Hematopoietic multipotent progenitor cell treated with erythropoietin and hydrocortisone succinate and interleukin-3 and kit ligand, for 4 days (in vitro differentiated cells): ENCODE measurements at regions not wholly inside any gene's neighbourhood (a gene's known extent, or its start where the extent isn't known, plus 50 kb on each side); places are given as distances from the start of the nearest gene placed in this dataset.
A peak's percentile ranks its signal among the peaks of the same experiment; 100 is the strongest.
"Not testable (repeated sequence)": the region's sequence is repeated elsewhere in the genome, so short reads cannot be mapped to it uniquely, and the experiment has no call there.

ENCODE experiments used
- DNase-seq: peaks from one replicate; pipeline ENCODE4 v3.0.0-alpha.2; 2015

DNA sequence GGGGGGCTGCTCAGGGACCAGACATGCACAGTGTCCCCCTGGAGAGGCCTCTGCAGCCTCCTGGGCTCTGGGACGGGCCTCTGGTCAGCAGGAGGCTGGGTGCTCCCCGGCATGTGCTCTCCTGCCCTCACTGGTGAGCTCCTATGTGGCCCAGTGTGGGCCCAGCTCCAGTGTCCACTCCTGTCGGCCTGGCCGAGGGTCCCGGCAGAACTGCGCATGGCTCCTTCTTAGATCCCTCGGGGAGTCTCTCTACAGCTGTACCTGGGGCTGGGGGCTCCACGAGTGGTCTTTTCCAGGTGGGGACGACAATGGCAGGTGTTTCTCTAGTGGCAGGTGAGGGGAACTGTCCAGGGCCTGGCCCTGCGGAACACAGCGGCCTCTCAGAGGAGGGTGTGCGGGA is 367.3 kb downstream of the TMEM121 start:
- DNase-seq: not testable (repeated sequence)

DNA sequence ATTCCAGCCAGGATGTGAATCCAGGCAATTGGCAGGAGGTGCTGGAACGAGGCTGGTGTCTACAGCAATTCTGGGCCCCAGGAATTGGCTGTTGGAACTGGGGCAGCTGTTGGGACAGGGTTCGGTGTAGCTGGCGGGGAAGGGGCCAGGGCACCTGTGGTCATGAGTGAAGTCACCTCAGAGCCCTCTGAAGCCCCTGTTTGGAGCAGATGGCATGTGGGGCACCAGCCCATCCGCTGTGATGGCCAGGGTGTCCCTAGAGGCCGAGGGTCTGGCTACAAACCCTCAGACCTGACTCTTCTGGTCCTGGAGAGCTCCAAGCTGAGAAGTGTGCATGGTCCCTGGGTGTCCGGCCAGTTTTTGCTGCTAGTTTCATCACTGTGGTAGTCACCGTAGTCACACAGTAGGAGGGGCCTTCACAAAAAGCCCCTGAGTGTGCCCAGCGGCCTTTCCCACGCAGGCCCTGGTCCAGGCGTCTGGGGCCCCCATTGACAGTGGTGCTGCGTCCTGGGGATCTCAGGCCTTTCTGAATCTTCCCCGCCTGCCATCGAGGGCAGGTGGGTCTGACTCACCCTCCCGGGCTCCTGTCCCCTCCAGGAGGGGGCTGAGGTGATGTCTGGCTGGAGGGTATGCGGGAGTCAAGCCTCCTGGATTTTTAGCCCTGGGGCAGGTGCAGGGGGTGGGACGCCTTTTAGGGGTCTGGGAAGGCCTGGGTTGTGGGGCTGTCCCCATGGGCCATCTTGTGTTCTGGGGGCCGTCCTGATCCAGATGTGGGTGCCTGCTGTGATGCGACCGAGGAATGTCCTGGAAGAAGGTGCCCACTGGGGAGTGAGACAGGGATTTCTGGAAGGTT is 368.0 kb downstream of the TMEM121 start:
- DNase-seq: no peak

DNA sequence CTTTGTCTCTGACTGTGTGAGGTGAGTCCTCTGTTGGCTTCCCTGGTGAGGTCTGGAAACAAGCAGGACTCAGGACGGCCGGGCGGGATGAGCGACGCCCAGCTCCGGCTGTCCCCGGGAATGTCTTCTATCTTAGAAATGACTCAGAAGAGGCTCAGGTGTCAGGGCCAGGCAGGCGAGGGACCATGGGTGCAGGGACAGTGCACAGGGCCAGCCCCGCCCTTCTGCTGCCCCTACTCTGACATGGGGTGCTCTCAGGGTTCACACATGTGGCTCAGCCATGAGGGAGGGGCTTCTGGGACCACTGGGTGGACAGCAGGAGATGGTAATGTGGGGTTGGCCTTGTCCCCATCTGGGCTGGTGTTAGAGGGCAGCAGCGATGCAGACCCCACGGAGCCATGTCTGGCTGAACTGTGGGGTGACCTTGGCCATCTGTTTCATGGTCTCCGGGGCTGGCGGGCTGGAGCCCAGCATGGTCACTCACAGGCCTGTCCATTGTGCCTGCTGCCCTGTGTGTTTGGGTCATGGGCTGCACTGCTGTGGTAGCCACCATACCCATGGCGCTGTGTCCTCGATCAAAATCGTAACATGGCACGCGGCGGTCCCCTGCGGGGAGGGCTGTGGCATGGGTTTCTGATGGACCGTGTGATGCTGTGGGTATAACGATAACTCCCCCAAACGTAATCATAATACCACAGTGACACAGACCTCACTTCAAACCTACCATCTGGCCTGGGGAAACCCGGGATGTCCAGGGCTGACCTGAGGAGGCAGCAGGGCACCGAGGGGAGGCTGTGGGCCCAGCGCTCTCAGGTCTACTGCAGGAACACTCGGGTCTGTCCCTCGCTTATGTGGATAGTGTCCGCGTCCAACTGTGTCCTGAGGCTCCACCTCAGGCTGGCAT is 368.8 kb downstream of the TMEM121 start:
- no peak for DNase-seq

DNA sequence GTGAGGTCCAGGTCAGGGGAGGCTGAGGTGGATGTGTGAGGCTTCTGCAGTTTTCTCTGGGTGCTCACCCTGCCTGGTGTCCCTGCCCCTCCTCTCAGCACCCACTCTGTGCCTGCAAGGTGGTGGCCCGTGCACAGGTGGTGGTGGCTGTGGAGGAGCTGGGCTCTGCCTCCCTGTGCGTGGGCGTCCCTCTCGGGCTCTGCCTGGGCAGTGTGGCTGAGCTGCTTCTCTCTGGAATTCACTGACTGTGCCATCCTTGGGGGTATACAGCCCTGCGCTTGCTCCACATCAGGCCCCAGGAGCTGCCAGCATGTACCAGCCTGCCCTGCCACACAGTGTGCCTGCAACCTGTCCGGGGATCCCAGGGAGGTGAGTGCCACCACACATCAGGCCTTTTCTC is 369.8 kb downstream of the TMEM121 start:
- not testable (repeated sequence) for DNase-seq

DNA sequence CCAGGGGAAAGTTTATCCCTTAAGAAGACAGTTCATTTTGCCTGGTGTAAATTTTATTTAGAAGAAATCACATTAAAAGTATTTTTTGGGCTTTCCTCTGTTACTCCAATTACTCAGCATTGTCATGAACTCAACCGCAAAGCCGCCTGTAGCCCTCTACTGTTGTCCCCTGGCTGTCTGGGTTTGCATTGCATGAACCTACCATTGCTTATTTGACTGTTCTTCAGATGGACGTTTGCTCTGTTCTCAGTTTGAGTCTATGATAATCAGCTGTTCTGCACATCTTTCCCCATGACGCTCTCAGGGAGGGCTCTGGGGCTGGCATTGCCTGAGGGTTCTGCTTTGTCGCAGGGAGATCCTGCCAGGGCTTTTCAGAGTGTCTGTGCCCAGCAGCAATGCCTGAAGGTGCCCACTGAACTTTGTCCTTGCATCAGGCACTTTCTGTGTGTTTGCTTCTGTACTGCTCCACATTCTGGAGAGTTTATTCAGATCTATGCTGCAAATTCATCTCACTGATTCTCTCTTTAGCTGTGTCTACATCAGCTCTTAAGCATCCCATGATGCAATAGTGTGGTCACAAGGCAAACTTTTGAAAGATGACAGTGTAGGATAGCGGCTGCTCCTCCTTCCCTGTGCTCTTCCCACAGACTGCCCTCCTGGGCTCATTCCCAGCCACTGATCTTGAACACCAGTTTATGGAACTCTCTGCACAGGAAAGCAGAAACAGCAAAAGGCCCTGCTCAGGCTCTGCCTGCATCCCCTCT is 370.8 kb downstream of the TMEM121 start:
- peak; percentile 81 for DNase-seq

DNA sequence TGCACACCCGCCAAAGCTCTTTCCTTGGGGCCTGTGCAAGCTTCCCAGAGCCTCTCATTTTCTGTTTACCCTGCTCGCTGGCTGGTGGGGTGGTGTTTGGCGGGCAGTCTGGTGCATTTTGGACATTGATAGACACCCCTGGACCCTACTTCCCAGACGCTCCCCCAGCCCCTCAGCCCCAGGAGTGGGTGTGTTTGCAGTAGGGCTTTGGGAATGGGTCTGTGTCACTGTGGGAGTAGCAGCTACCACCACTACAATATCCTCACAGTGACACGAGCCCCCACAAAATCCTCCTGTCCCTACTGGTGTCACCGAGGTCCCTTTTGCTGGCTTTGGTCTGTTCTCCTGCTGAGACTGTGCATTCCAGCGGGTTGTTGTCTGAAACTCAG is 371.3 kb downstream of the TMEM121 start:
- DNase-seq: no peak

DNA sequence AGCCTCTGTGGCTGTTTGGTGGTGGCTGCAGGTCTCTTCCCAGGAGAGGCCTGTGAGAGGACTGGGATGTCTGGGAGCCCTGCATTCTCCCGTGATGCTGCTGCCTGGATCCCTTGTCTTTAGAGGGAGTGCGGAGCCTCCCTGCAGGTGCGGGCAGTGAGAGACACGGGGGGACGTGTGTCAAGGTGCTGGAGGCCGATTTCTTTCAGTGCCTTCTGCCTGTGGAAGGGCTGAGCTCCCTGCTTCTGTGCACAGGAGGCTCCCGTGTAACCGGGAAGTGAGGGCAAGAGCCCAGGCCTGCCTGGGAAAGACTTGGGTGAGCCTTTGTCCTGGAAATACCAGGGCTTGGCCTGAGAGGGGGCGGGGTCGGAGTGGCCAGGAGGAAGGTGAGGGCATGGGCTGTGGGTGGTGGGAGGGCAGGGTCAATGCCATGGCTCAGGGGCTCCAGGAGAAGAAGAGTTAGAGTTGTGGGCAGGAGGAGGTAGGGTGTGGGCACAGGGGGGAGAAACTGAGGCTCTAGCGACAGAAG is 372.2 kb downstream of the TMEM121 start:
- no peak for DNase-seq

DNA sequence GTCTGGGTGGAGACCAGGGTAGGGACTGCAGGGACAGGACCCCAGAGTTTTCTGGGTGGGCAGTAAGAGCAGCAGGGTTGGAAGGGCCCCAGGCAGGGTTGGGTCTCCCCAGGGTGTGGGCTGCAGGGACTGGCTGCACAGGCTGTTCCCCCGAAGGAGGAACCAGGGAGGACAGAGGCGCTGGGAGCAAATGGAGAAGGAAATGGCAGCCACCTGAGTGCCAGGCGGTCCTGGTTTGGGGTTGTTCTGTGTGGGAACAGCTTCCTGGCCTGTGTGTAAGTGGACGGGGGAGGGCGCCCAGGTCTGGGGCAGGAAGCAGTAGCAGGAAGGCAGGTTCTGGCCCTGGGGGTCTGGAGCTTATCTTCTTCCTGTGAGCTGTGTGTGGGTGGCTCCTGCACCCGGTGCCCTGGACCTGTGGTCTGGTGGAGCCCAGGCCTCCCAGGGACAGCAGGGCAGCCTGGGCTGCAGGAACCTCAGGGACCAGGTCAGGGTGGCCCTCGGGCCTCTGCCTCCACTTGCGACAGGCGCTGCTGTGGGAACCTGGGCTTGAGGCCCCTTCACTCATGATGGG is 372.8 kb downstream of the TMEM121 start:
- peak; percentile 90 for DNase-seq

DNA sequence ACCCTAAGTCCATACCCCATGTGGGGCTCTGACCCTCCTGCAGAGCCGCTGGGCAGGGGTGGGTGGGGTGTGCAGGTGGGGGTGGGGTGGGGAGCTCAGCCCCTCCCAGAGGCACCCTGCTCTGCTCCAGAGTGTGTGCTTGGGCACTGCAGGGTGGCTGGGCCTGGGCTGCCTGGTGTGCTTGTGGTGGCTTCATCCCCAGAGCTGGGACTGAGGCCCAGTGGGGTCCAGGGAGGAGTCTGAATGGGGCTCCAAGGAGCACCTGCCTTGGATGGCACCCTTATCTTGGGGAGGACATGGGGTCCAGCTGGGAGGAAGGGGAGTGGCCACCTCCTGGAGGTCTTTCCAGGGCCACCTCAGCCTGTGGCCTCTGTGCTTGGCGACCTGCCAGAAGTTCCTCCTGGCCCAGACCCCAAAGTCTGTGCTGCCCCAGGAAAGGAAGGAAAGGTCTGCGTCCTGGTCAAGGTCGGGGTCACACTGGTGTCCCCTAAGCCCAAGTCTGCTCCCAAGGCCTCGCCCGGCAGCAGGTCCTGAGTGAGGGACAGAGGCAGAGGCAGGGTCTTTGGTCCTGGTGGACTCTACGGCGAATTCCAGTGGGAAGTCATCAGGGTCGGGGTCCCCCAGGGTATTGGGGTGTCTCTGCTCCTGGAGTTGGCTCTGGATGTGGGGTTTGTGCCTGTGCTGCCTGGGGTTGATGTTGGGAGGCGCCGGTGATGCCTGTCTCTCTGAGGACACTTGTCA is 373.4 kb downstream of the TMEM121 start:
- peak; percentile 47 for DNase-seq

DNA sequence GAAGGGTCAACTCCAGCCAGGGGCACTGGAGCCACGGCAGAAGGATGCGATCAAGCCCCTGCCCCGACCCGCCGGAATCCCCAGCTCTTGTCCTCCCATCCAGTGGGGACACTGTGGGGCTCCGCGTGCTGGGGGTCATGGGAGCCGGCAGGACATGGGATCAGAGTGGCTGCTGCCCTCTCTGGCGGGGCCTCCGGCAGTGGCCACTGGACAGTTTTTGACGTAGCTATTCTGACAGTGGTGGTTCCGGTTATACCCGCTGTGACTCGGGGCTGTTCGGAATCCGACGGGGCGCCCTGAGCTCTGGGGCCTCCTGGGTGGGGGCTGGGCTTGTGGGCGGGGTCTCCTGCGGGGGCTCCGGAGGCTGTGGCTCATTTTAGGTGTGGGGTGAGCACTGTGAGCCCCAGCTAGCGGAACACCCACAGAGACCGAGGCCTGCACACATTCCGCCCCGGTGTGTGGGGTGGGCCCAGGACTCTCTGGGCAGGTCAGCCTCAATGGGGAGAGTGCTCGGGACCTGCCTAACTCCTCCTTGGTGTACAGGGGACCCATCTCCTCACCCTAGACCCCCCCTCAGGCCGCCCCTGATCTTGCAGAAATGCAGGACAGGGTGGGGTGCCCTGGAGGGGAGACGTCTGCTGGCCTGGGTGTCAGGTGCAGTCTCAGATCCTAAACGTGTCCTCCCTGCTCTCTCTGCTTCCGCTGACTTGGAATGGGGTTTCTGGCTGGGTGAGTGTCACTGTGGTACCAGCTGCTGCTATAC is 374.2 kb downstream of the TMEM121 start:
- DNase-seq: no peak

DNA sequence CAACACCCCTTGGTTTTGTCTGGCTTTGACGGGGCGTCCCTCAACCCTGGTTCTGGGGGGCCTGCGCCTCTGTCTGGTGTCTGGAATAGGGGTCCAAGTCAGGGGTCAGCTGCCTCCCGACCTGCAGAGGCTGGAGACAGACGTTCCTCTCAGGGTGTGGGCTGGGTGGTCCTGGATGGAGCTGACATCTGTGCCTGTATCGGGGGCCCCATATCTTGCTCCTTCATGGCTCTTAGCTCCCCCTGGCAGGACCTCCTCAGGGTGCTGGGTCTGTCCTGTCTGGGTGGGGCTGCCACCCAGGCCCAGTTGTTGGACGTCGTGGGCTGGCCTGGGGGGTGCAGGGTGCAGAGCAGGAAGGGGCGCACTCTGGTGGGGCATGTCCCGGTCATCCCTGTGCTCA is 374.8 kb downstream of the TMEM121 start:
- DNase-seq: no peak

DNA sequence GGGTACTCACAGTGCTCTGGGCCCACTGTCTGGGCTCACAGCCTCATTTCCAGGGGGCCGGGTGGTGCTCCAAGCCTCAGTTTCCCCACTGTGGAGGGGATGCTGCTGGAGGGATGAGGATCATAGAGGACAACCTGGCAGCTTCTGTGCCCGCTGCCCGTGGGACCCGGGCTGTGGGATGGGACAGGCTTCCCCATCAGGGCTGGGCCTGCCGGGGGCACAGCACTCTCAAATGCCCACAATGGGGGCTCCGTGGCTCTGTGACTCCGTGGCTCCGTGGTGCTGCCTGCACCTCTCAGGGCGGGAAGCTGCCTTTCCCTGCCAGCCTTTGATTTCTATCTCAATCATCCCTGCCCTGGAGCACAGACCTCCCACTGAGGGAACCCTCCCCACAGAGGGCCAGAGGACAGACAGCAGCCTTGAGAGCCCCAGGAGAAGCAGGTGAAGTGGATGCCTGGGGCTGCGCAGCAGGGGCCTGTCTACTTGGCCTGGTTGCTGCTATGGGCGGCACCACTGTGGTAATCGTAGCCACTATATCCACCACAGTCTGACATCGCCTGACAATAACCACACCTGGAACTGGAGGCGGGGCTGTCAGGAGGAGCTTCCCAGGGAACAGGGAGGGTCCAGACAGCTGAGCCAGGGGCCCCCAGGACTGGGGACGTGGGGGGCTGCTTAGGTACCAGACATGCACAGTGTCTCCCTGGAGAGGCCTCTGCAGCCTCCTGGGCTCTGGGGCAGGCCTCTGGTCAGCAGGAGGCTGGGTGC is 375.9 kb downstream of the TMEM121 start:
- DNase-seq: no peak

DNA sequence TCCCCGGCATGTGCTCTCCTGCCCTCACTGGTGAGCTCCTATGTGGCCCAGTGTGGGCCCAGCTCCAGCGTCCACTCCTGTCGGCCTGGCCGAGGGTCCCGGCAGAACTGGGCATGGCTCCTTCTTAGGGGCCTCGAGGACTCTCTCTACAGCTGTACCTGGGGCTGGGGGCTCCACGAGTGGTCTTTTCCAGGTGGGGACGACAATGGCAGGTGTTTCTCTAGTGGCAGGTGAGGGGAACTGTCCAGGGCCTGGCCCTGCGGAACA is 376.4 kb downstream of the TMEM121 start:
- not testable (repeated sequence) for DNase-seq

DNA sequence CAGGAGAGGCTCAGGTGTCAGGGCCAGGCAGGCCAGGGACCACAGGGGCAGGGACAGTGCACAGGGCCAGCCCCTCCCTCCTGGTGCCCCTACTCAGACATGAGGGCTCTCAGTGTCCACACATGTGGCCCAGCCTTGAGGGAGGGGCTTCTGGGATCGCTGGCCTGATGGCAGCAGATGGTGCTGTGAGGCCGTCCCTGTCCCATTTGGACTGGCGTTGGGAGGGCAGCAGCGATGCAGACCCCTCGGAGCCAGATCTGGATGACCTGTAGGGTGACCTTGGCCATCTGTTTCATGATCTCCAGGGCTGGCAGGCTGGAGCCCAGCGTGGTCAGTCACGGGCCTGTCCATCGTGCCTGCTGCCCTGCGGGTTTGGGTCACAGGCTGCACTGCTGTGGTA is 377.6 kb downstream of the TMEM121 start:
- DNase-seq: no peak

DNA sequence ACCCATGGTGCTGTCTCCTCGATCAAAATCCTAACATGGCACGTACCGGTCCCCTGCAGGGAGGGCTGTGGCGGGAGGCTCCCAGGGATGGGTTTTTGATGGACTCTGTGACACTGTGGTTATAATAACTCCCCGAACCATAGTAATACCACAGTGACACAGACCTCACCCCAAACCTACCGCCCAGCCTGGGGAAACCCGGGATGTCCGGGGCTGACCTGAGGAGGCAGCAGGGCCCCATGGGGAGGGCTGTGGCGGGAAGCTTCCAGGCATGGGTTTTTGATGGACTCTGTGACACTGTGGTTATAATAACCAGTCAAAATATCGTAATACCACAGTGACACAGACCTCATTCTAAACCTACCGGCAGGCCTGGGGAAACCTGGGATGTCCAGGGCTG is 378.0 kb downstream of the TMEM121 start:
- DNase-seq: no peak

DNA sequence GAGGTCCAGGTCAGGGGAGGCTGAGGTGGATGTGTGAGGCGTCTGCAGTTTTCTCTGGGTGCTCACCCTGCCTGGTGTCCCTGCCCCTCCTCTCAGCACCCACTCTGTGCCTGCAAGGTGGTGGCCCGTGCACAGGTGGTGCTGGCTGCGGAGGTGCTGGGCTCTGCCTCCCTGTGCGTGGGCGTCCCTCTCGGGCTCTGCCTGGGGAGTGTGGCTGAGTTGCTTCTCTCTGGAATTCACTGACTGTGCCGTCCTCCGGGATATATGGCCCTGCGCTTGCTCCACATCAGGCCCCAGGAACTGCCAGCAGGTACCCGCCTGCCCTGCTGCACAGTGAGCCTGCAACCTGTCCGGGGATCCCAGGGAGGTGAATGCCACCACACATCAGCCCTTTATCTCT is 379.1 kb downstream of the TMEM121 start:
- DNase-seq: no peak

DNA sequence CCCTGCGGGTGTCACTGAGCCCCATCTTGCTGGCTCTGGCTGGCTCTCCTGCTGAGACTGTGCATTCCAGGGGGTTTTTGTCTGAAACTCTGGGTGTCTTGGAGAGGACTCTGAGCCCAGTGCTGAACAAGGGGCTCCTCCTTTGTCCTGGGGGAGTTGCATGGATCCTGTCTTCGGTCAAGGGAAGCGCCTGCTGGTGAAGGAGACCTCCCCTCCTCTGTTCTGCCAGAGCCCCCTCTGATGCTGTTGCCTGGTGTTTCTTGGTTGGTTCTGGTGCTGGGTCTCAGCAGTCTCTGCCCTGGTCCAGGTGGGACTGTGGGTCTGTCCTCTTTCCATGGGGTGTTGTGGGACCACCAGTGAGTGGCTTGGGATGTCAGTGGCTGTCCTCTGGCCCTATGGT is 380.9 kb downstream of the TMEM121 start:
- DNase-seq: no peak

DNA sequence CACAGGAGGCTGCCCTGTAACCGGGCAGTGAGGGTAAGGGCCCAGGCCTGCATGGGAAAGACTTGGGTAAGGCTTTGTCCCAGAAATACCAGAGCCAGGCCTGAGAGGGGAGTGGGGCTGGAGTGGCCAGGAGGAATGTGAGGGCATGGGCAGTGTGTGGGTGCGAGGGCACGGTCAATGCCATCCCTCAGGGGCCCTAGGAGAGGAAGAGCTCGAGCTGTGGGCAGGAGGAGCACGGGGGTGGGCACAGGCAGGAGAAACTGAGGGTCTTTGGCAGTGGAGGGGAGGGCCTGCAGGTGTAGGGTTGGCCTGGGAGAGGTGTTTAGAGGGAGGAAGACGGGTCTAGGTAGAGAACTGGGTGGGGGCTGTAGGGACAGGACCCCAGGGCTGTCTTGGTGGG is 381.6 kb downstream of the TMEM121 start:
- no peak for DNase-seq

DNA sequence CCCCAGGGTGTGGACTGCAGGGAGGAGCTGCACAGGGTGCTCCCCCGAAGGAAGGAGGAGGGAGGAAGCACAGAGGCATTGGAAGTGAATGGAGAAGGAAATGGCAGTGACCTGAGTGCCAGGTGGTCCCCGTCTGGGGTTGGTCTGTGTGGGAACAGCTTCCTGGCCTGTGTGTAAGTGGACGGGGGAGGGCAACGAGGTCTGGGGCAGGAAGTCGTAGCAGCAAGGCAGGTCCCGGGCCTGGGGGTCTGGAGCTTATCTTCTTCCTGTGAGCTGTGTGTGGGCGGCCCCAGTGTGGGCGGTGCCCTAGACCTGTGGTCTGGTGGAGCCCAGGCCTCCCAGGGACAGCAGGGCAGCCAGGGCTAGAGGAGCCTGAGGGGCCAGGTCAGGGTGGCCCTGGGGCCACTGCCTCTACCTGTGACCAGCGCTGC is 382.1 kb downstream of the TMEM121 start:
- DNase-seq: peak; percentile 98

DNA sequence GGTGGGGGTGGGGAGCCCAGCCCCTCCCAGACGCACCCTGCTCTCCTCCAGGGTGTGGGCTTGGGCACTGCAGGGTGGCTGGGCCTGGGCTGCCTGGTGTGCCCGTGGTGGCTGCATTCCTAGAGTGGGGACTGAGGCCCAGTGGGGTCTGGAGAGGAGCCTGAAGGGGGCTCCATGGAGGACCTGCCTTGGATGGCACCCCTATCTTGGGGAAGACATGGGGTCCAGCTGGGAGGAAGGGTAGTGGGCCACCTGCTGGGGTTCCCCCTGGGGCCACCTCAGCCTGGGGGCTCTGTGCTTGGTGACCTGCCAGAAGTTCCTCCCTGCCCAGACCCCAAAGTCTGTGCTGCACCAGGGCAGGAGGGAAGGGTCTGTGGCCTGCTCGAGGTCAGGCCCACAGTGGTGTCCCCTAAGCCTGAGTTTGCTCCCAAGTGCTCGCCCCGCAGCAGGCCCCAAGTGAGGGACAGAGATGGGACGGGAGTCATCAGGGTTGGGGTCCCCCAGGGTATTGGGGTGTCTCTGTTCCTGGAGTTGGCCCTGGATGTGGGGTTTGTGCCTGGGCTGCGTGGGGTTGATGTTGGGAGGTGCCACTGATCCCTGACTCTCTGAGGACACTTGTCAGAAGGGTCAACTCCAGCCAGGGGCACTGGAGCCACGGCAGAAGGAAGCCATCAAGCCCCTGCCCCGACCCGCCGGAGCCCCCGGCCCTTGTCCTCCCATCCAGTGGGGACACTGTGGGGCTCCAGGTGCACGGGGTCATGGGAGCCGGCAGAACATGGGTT is 382.9 kb downstream of the TMEM121 start:
- no peak for DNase-seq
